OCI-M1 (cell line): ENCODE measurements at regions not wholly inside any gene's neighbourhood (a gene's known extent, or its start where the extent isn't known, plus 50 kb on each side); places are given as distances from the start of the nearest gene placed in this dataset.

Experiments
- DNase-seq: peaks from one replicate; lab custom pipeline; 2025; lab: John Stamatoyannopoulos, UW

- DNase-seq = no peak
These were observed 53.2 kb upstream of the TFEC start for GRCh38 chr7:116083796-116084195.

- DNase-seq = peak; percentile 2
These were observed 56.0 kb upstream of the TFEC start for GRCh38 chr7:116086547-116087045.

GRCh38 chr7:116087291-116087690 is 56.7 kb upstream of the TFEC start:
- DNase-seq = peak; percentile 27

GRCh38 chr7:116087984-116088383 is 57.4 kb upstream of the TFEC start:
- no peak for DNase-seq

GRCh38 chr7:116089293-116089692 is 58.7 kb upstream of the TFEC start:
- DNase-seq = no peak

- DNase-seq = no peak
These were observed 63.1 kb upstream of the TFEC start for GRCh38 chr7:116093516-116094301.

- DNase-seq = no peak
These were observed 64.8 kb upstream of the TFEC start for GRCh38 chr7:116095396-116095795.

GRCh38 chr7:116097365-116098009 is 66.9 kb upstream of the TFEC start:
- peak; percentile 75 for DNase-seq

GRCh38 chr7:116098175-116098574 is 67.6 kb upstream of the TFEC start:
- DNase-seq = no peak

- DNase-seq = no peak
These were observed 70.1 kb upstream of the TFEC start for GRCh38 chr7:116100626-116101025.

GRCh38 chr7:116101704-116102103 is 71.1 kb upstream of the TFEC start:
- no peak for DNase-seq

- DNase-seq = no peak
These were observed 80.9 kb upstream of the TFEC start for GRCh38 chr7:116111475-116111874.

- DNase-seq = no peak
These were observed 82.7 kb upstream of the TFEC start for GRCh38 chr7:116113310-116113709.

- DNase-seq = no peak
These were observed 89.5 kb upstream of the TES start for GRCh38 chr7:116120839-116121238.

- peak; percentile 53 for DNase-seq
These were observed 87.3 kb upstream of the TES start for GRCh38 chr7:116122972-116123595.

GRCh38 chr7:116128139-116128538 is 82.2 kb upstream of the TES start:
- no peak for DNase-seq

- no peak for DNase-seq
These were observed 75.0 kb upstream of the TES start for GRCh38 chr7:116135306-116135705.

- peak; percentile 72 for DNase-seq
These were observed 72.0 kb upstream of the TES start for GRCh38 chr7:116138202-116138801.

- no peak for DNase-seq
These were observed 71.3 kb upstream of the TES start for GRCh38 chr7:116139007-116139406.

GRCh38 chr7:116139807-116140206 is 70.5 kb upstream of the TES start:
- DNase-seq = no peak

GRCh38 chr7:116142374-116142773 is 68.0 kb upstream of the TES start:
- no peak for DNase-seq

GRCh38 chr7:116142850-116143249 is 67.5 kb upstream of the TES start:
- DNase-seq = peak; percentile 43
